PC-3 (cell line): ENCODE measurements at regions not wholly inside any gene's neighbourhood (a gene's known extent, or its start where the extent isn't known, plus 50 kb on each side); places are given as distances from the start of the nearest gene placed in this dataset.

Experiments
- EZH2 ChIP-seq: fragments of 300-600 bp; sonication (generic); IDR thresholded peaks from one replicate; pipeline ENCODE4 v1.6.1; 2017; ENCODE audit warnings: antibody characterized with exemption, mild to moderate bottlenecking, low read length; ENCODE audit not compliant: unreplicated experiment
- TF ChIP-seq, protein P1 (sequence below): fragments of 300-600 bp; sonication (generic); conservative IDR thresholded peaks from 2 replicates; pipeline ENCODE4 v1.5.1; 2017; ENCODE audit warnings: antibody characterized with exemption, low read depth, mild to moderate bottlenecking, low read length

- TF ChIP-seq EZH2, result no peak
- TF ChIP-seq, protein P1, sequence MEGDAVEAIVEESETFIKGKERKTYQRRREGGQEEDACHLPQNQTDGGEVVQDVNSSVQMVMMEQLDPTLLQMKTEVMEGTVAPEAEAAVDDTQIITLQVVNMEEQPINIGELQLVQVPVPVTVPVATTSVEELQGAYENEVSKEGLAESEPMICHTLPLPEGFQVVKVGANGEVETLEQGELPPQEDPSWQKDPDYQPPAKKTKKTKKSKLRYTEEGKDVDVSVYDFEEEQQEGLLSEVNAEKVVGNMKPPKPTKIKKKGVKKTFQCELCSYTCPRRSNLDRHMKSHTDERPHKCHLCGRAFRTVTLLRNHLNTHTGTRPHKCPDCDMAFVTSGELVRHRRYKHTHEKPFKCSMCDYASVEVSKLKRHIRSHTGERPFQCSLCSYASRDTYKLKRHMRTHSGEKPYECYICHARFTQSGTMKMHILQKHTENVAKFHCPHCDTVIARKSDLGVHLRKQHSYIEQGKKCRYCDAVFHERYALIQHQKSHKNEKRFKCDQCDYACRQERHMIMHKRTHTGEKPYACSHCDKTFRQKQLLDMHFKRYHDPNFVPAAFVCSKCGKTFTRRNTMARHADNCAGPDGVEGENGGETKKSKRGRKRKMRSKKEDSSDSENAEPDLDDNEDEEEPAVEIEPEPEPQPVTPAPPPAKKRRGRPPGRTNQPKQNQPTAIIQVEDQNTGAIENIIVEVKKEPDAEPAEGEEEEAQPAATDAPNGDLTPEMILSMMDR, result no peak
Measured at GRCh38 chr14:99069946-99070345, 202.1 kb downstream of the BCL11B start.
